ENCODE measurements at regions not wholly inside any gene's neighbourhood (a gene's known extent, or its start where the extent isn't known, plus 50 kb on each side); places are given as distances from the start of the nearest gene placed in this dataset.

- TF ChIP-seq CTCF (IDR thresholded peaks at IDR 0.05), result no peak
- TF ChIP-seq POLR2A (IDR thresholded peaks at IDR 0.05), result no peak
These were observed 86.0 kb downstream of the DTWD1 start for GRCh38 chr15:49706805-49707204.

All from ovary (tissue), 3 donors.